SK-N-MC (cell line): ENCODE measurements at regions not wholly inside any gene's neighbourhood (a gene's known extent, or its start where the extent isn't known, plus 50 kb on each side); places are given as distances from the start of the nearest gene placed in this dataset.

ENCODE experiments used
- EZH2 ChIP-seq: fragments of 200-600 bp; sonication (generic); IDR thresholded peaks from one replicate; pipeline ENCODE4 v1.6.1; 2017; ENCODE audit warnings: antibody characterized with exemption
- POLR2AphosphoS5 ChIP-seq: IDR thresholded peaks from 2 replicates; pipeline ENCODE4 v1.6.1; 2012; ENCODE audit warnings: mild to moderate bottlenecking, low read depth, low read length, borderline replicate concordance

- TF ChIP-seq POLR2AphosphoS5 (no peak), EZH2 (no peak)
Observed at GRCh38 chr2:103335403-103335802, 573.6 kb downstream of the TMEM182 start.
